Esophagus (tissue), 2 donors: ENCODE measurements at regions not wholly inside any gene's neighbourhood (a gene's known extent, or its start where the extent isn't known, plus 50 kb on each side); places are given as distances from the start of the nearest gene placed in this dataset.

Source experiments
- H3K27ac ChIP-seq, 2 donors: one replicate each; pipeline ENCODE4 v1.5.1; 2013; ENCODE audit warnings: low read depth in 2 of 2, mild to moderate bottlenecking in 2 of 2, inconsistent platforms in 1 of 2, low read length in 1 of 2, moderate library complexity in 1 of 2
- H3K27me3 ChIP-seq, 2 donors: one replicate each; pipeline ENCODE4 v1.6.1; 2013; ENCODE audit warnings: low read length in 2 of 2, control low read depth in 1 of 2, mild to moderate bottlenecking in 1 of 2; ENCODE audit not compliant: insufficient read depth in 2 of 2, control insufficient read depth in 1 of 2
- H3K36me3 ChIP-seq, 2 donors: one replicate each; pipeline ENCODE4 v1.6.1; 2013; ENCODE audit warnings: low read length in 1 of 2; ENCODE audit not compliant: control insufficient read depth in 2 of 2, insufficient read depth in 2 of 2
- H3K4me1 ChIP-seq, 2 donors: one replicate each; pipeline ENCODE4 v1.6.1; 2013; ENCODE audit warnings: low read length in 1 of 2; ENCODE audit not compliant: control insufficient read depth in 2 of 2, insufficient read depth in 2 of 2
- H3K4me3 ChIP-seq, 2 donors: one replicate each; pipeline ENCODE4 v1.5.1; 2013; ENCODE audit warnings: low read length in 2 of 2, mild to moderate bottlenecking in 2 of 2, low read depth in 1 of 2, moderate library complexity in 1 of 2
- H3K9me3 ChIP-seq, 2 donors: one replicate each; pipeline ENCODE4 v1.6.1; 2013; ENCODE audit warnings: mild to moderate bottlenecking in 2 of 2, low read depth in 1 of 2, low read length in 1 of 2, moderate library complexity in 1 of 2; ENCODE audit not compliant: control insufficient read depth in 2 of 2, insufficient read depth in 1 of 2
- WGBS, 2 donors: extraction: QIAGEN DNeasy Blood & Tissue Kit; methylation state at CpG; one replicate each; pipeline ENCODE4 v1.1.7; 2013; 5-methylcytosine and 5-hydroxymethylcytosine counted together
- donor health status: healthy with polysubstance abuse.
- donor health status: Bipolar disorder and iron deficiency.

DNA sequence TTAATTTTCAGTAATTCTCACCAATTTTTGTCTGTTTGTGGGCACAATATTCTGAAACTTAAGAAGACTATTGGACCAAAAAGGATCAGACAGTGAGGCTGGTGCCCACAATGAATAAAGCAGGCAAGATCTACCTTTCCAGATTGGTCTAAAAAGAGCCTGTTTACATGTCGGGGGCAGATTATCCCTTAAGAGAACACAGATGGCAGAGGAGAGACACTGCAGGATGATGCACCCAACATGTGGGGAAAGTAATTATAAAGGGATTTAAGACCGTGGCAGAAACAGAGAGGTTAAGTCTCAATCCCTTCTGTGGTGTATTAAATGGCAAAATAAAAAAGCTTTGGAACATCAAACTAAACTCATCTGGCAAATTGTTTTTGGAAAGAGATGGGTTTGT is 331.8 kb upstream of the CDH11 start:
- Histone ChIP-seq H3K9me3 (peaks cover 0 to 2% of the 10 kb centered on the region in 2 donors), H3K36me3 (no peaks in the 10 kb centered on the region), H3K4me1 (no peaks in the 10 kb centered on the region), H3K27me3 (no peaks in the 10 kb centered on the region), H3K27ac (no peak overlapping the region), H3K4me3 (no peak overlapping the region)
- WGBS, 2 donors = 72 to 76% methylated on average over 2 of the region's 2 CpGs

DNA sequence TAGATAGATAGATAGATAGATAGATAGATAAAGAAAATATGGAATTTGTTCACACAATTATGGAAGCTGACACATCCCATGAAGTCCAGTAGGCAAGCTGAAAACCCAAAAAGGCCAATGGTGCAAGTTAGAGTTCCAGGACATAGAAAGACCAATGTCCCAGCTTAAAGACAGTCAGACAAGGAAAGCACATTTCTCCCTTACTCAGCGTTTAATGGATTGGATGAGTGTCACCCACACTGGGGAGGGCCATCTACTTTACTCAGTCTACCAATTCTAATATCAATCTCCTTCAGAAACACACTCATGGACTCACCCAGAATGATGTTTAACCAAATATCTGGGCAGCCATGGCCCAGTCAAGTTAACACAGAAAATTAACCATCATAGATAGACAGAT is 327.7 kb upstream of the CDH11 start:
- 86 to 94% methylated on average over 1 of the region's 1 CpG for WGBS, 2 donors
- Histone ChIP-seq H3K27ac (no peak overlapping the region), H3K36me3 (no peaks in the 10 kb centered on the region), H3K4me1 (no peaks in the 10 kb centered on the region), H3K4me3 (no peak overlapping the region), H3K9me3 (peaks cover 0 to 4% of the 10 kb centered on the region in 2 donors), H3K27me3 (no peaks in the 10 kb centered on the region)

DNA sequence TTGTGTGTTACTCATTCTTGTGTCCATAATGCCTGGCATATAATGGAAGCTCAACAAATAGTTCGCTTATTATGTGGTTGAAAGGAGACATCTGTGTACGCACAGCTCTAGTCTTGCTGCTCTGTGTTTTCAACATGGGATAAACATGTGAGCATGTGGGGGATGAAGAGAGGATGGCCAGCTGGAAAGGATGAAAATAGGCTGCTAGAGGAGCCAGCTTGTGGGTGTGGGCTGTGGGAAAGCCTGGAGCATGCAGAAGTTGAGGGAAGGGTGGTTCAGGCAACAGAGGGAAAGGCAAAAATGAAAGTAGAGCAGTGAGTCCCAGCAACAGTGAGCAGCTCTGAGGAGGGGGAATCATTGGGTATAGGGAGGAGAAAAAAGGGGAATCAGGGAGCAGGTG is 324.6 kb upstream of the CDH11 start:
- 77 to 78% methylated on average over 2 of the region's 2 CpGs for WGBS, 2 donors

DNA sequence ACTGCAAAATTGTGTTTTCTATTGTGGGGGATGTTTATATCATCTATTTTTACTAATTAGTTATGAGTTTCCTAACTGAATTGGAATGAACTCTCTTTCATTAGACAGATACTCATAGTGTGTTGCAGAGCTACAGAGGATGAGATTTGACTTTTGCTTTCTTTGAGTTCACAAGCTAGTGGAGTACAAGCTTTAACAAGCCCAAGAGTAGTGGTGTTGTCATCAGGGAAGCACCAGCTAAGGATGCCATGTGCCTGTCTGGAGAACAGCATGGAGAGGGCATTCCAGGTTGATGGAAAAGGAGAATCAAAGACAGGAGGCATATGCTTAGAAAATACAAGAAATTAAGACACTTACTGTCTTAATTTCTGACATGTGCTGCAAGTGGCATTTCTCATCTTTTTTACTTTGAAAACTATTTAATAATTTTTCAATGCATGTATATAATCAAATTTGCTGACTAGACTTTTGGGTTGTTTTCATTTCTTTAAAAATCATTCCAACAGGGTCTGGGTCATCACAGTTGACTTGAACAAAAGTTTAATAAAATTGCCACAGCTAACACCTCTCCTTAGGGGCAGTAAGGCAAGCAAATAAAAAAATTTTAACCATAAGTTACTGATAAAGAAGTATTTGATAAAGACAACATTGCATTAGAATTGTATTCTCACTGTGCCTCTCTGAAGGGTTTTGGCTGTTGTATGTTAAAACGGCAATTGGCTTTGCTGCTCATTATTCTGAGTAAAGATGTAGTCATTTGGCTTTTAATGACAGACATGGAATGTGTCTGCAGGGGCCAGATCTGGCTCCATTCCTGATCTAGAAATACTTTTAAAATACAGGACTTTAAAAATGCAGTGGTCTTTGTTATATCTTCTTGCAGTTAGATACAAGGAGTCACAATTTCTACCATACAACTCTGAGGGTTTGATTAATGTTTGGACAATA is 323.7 kb upstream of the CDH11 start:
- H3K27ac ChIP-seq = no peak overlapping the region
- WGBS, 2 donors = 41 to 49% methylated on average over 1 of the region's 1 CpG

More for the DNA sequence above, 324.6 kb upstream of the CDH11 start:
- no peaks in the 10 kb centered on the region for H3K4me1 ChIP-seq
- peaks cover 0 to 4% of the 10 kb centered on the region in 2 donors for H3K9me3 ChIP-seq
- no peak overlapping the region for H3K27ac ChIP-seq
- H3K4me3 ChIP-seq = no peak overlapping the region
- H3K27me3 ChIP-seq = no peaks in the 10 kb centered on the region
- H3K36me3 ChIP-seq = no peaks in the 10 kb centered on the region

DNA sequence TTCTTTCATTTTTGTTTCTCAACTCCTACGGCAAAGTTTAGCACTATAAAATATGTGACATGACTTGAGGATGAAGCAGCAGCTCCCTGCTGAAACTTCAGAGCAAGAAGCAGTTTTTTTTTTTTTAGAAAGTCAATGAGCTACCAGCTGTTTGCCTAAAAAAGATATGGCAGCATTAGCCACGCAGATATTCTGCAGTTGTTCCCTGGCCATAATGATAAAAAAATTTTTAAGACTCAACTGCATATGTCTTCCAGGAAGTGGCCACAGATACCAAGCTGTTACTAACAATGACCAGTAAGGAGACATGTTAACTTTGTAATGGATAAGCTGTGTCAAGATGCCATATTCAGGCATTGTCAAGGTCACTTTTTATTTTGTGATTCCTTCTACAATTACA is 319.6 kb upstream of the CDH11 start:
- no peak overlapping the region for H3K27ac ChIP-seq
- H3K9me3 ChIP-seq = peaks cover 0 to 2% of the 10 kb centered on the region in 2 donors
- no peaks in the 10 kb centered on the region for H3K27me3 ChIP-seq
- no peaks in the 10 kb centered on the region for H3K36me3 ChIP-seq
- WGBS, 2 donors = 69 to 78% methylated on average over 2 of the region's 2 CpGs
- H3K4me1 ChIP-seq = no peaks in the 10 kb centered on the region
- H3K4me3 ChIP-seq = no peak overlapping the region

More for the DNA sequence above, 323.7 kb upstream of the CDH11 start:
- H3K36me3 ChIP-seq = no peaks in the 10 kb centered on the region
- no peaks in the 10 kb centered on the region for H3K4me1 ChIP-seq
- H3K4me3 ChIP-seq = no peak overlapping the region
- H3K9me3 ChIP-seq = peaks cover 0 to 4% of the 10 kb centered on the region in 2 donors
- H3K27me3 ChIP-seq = no peaks in the 10 kb centered on the region

DNA sequence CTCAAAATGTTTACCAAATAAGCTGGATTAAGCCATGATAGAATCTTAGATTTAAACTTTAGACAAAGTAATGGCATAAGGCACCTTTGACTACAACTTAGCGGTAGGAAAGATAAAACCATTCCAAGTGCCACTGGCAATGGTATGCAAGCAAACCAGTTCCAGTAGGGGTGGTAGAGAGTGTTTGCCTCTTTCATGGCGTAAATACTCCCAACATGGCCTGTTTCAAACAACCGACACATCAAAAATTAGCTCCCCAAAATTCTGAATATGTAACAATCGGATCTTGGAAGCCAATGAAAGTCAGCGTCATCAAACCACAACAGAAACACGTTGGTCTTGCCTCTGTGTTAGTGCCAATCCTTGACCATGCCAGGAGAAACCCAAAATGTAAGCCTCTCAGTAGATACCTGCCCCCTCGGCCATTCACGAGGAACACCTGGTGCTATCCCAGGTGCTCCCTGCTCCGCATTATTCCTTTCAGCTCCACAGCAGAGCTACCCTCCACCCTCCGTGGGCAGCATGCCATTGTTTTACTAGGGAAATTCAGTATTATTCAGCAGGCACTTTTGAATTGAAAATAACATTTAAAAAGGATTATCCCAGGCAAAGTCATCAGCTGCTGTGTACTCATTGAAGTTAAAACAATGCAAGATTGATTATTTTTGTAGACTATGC is 307.8 kb upstream of the CDH11 start:
- Histone ChIP-seq H3K4me3 (no peak overlapping the region), H3K36me3 (no peaks in the 10 kb centered on the region), H3K4me1 (no peaks in the 10 kb centered on the region), H3K27me3 (no peaks in the 10 kb centered on the region), H3K9me3 (no peaks in the 10 kb centered on the region), H3K27ac (no peak overlapping the region)
- WGBS, 2 donors = 71 to 74% methylated on average over 10 of the region's 10 CpGs

DNA sequence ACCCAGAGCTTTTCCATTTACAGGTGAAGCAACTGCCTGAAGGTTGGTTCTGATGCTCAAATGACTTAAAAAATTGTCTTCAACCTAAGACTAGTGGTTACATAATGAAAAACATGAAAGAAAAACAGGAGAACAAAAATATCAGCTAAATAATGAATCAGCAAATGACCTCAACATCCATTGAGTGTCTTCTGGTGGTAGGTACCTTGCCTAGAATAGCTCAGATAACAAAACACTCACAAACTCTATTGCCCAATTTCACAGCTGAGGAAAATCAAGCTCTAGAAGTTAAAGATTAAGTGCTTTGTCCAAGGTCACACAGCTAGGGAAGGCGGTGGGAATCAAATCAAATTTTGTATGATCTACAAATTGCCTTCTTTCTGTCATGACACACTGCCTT is 304.6 kb upstream of the CDH11 start:
- 88 to 97% methylated on average over 1 of the region's 1 CpG for WGBS, 2 donors
- Histone ChIP-seq H3K36me3 (no peaks in the 10 kb centered on the region), H3K4me3 (no peak overlapping the region), H3K27me3 (no peaks in the 10 kb centered on the region), H3K9me3 (no peaks in the 10 kb centered on the region), H3K4me1 (no peaks in the 10 kb centered on the region), H3K27ac (no peak overlapping the region)

DNA sequence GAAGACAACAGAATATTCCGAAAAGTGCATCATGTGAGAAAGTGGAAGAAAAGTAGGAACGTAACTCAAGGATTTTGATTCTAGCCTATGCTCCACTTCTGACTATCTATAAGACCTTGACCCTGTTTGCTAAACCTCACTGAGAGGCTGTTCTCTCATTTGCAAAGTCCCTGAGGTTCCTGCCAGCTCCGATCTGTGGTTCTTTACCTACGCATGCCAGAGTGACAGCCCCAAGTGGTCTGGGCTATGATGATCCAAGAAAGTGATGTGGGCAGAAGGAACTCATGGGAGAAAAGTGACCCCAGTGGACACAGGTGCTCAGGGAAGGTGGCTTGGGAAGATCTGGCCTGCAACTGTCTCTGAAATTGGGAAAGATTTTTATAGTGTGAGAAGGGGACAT is 301.1 kb upstream of the CDH11 start:
- Histone ChIP-seq H3K4me3 (no peak overlapping the region), H3K27ac (no peak overlapping the region), H3K36me3 (no peaks in the 10 kb centered on the region), H3K9me3 (peaks cover 3 to 6% of the 10 kb centered on the region in 2 donors), H3K4me1 (no peaks in the 10 kb centered on the region), H3K27me3 (no peaks in the 10 kb centered on the region)
- WGBS, 2 donors = 91 to 92% methylated on average over 4 of the region's 4 CpGs

DNA sequence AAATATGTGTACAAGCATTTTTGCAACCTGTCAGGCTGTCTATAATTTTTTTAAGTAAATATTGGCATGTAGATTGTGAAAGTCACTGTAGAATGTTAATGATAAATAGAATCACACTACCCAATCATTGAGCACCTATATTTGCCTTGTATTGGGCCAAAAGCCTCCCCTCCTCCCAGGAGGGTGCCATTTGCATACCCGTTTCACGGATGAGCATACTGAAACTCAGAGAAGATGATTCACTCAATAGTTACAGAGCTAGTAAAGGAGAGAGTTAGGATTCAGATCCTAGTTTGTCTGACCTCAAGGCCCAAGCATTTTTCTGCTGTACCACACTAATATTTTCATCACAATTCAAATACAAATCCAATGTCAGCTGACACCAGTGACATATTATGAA is 299.7 kb upstream of the CDH11 start:
- H3K4me1 ChIP-seq = no peaks in the 10 kb centered on the region
- no peaks in the 10 kb centered on the region for H3K36me3 ChIP-seq
- H3K27ac ChIP-seq = no peak overlapping the region
- no peak overlapping the region for H3K4me3 ChIP-seq
- no peaks in the 10 kb centered on the region for H3K27me3 ChIP-seq
- peaks cover 3 to 6% of the 10 kb centered on the region in 2 donors for H3K9me3 ChIP-seq
- WGBS, 2 donors = 60 to 85% methylated on average over 2 of the region's 2 CpGs
